SK-N-MC (cell line): ENCODE measurements at regions not wholly inside any gene's neighbourhood (a gene's known extent, or its start where the extent isn't known, plus 50 kb on each side); places are given as distances from the start of the nearest gene placed in this dataset.
"Not testable (repeated sequence)": the region's sequence is repeated elsewhere in the genome, so short reads cannot be mapped to it uniquely, and the experiment has no call there.

ENCODE experiments used
- EZH2 ChIP-seq: fragments of 200-600 bp; sonication (generic); IDR thresholded peaks from one replicate; pipeline ENCODE4 v1.6.1; 2017; ENCODE audit warnings: antibody characterized with exemption
- POLR2AphosphoS5 ChIP-seq: IDR thresholded peaks from 2 replicates; pipeline ENCODE4 v1.6.1; 2012; ENCODE audit warnings: mild to moderate bottlenecking, low read depth, low read length, borderline replicate concordance

DNA sequence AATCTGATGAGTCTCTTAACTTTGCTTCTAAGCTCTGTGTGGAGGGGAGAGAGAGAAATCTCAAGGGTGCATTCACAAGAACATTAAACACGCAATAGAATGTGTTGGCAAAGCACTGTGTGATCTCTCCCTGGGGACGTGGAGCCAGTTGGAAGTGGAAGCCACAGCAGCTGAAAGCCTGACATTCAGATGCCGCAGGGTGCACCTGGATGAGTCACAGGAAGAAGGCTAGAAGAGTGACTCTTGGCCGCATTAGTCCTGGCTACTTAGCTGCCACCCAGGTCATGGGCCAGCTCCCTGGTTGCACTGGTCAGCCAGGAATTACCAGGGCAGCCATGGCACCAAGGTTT is 186.9 kb downstream of the ADRA2C start:
- TF ChIP-seq EZH2, POLR2AphosphoS5: not testable (repeated sequence)
